HS-27A (cell line): ENCODE measurements at regions not wholly inside any gene's neighbourhood (a gene's known extent, or its start where the extent isn't known, plus 50 kb on each side); places are given as distances from the start of the nearest gene placed in this dataset.
"Not testable (repeated sequence)": the region's sequence is repeated elsewhere in the genome, so short reads cannot be mapped to it uniquely, and the experiment has no call there.

Experiments
- DNase-seq: peaks from one replicate; pipeline ENCODE4 v3.0.0-alpha.2; 2012; ENCODE audit warnings: low read depth, missing footprints

DNA sequence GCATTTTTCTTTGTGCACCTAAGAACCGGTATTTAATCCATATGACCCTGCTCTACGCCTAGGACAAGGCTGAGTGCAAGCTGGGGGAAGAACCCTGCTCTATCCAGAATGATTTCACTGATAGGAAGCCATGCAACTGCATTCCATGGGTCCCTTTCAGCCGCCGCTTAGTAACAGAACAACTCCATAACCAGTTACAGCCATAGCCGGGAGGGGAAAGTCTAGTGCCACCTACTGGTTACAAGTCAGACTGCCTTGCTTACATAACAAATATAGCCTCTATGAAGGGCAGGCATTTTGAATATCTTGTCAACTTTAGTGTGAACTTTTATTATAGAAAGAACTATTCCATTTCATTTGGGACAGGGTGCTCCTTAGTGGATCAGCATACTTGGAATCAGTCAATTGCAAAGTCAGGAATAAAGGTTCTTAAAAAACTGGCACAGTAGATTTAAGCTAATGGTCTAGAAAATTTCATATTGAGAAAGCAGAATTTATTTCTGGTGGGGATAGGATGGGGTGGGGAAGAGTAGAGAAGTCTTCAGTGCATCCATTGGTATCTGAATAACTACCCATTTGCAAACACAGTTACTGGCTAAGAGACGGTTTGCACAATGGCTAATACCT is 521.7 kb downstream of the ADRA2A start:
- DNase-seq = peak; percentile 8

DNA sequence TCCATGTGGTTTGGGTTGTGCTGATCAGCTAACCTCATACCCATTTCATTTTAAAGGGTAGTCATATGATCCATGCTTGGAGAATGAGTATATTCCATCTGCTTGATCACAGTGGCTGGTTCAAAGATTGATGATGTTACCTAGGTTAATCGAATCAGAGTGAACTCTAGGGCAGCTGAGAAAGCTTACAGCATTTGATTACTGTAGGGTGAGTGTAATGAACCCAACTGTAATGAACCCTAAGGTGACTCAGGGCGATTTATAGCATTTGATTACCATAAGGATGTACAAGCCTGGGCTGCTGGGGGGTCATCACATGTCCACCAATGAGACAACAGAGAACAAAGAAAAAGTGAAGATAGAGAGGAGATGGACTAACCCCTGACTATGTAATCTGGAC is 523.1 kb downstream of the ADRA2A start:
- no peak for DNase-seq

DNA sequence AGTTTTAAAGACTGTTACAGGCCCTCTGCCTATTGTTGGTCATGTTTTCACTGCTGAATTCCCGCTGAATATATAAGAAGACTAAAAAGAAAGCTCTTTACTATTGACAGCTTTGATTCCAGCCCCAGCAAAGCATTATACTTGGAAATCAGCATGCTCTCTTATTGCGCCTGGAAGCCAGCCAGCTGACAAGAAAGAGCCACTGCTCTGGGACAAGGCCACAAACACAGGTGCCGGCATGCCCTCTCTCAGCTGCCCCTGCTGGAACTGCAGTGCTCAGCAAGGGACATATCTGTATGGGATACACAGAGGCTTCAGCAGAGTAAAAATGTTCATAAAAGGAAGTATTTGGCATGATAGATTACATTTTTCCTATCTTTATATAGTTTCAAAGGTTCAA is 523.9 kb downstream of the ADRA2A start:
- no peak for DNase-seq

GRCh38 chr10:111612273-111612672 is 535.4 kb downstream of the ADRA2A start:
- DNase-seq = no peak

DNA sequence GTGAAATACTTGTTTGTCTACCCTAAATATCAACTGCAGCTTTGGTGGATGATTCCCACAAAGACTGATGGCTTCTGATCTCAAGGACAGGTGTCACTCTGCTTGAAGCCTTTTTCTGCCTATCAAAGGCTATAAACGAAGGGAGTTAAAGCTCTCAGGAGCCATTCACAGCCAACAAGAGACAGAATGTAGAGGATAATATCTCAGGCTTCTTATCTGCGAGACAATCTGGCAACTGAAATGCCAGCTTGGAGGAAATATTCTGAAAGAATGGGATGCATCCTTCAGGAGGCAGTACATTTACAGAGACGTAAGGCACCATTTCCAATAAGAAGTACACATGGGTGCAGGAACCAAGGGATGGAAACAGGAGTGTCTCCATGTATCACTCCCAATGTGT is 549.4 kb downstream of the GPAM start:
- DNase-seq = no peak

- no peak for DNase-seq
These were observed 537.5 kb downstream of the GPAM start for GRCh38 chr10:111646021-111646420.

GRCh38 chr10:111648046-111648445 is 535.5 kb downstream of the GPAM start:
- no peak for DNase-seq

DNA sequence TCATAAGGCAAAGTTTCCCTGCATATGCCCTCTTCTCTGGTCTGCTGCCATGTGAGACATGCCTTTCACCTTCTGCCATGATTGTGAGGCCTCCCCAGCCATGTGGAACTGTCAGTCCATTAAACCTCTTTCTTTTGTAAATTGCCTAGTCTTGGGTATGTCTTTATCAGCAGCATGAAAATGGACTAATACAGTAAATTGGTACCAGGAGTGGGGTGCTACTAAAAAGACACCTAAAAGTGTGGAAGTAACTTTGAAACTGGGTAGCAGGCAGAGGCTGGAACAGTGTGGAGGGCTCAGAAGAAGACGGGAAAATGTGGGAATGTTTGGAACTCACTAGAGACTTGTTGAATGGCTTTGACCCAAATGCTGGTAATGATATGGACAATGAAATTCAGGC is 534.5 kb downstream of the GPAM start:
- DNase-seq = not testable (repeated sequence)

DNA sequence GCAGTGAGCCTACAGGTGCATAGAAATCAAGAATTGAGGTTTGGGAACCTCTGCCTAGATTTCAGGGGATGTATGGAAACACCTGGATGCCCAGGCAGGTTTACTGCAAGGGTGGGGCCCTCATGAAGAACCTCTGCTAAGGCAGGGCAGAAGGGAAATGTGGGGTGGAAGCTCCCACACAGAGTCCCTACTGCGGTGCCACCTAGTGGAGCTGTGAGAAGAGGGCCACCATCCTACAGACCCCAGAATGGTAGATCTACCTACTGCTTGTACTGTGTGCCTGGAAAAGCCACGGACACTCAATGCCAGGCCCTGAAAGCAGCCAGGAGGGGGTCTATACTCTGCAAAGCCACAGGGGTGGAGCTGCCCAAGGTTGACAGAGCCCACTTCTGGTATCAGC is 533.5 kb downstream of the GPAM start:
- no peak for DNase-seq

DNA sequence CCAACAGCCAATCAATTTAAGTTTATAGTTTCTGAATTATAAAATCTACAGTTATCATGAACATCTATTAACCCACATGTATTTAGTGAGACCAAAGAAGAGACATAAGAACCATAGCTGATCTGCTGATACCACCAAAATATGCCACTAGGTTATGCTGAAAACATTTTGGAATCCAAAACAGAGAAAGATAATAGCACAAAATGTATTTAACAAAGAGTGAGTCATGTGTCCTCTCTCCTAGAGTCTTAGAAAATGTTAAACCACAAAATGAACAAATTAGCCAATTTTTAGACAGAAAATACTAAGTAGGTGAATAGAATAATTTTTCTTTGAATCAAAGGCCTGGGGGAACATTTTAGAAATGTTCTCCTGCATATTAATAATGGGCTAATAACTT is 527.5 kb downstream of the GPAM start:
- no peak for DNase-seq

- no peak for DNase-seq
These were observed 505.8 kb downstream of the GPAM start for GRCh38 chr10:111677759-111678158.

DNA sequence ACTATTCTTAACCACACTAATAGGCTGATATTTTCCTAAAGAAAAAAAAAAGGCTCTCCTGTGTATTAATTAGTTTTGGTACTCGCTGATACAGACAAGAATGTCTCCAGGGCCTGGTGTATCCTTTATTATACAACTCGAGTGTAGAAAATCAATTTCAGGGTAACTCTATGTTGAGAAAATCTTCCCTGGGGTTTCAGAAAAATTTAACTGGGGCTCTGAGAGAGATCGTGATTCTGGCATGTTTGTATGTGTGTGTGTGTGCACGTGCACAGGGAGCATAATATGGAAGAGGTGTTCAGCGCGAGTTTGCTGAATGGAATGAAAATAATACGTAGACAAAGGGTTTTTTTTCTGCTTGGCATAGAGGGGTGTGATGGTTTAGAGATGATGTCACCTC is 496.8 kb downstream of the GPAM start:
- no peak for DNase-seq

DNA sequence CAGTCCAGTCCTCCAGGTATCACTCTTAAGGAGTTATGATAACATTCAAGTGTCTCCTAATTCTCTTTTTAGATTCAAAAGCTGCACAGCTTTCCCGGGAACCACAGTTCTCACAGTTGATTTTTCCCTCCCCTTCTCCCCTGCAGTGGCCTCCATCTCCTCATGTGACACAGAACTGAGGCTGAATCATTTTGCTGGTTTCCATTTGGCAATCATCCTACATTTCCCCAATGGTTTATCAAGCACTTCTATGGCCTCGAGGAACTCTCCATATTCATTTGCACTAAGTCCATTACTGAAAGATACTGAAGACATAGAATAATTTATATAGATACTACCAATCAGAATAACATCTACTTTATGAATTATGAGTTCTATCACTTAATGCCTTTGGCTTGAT is 484.9 kb downstream of the GPAM start:
- DNase-seq = no peak

- no peak for DNase-seq
These were observed 479.6 kb downstream of the GPAM start for GRCh38 chr10:111703986-111704385.

DNA sequence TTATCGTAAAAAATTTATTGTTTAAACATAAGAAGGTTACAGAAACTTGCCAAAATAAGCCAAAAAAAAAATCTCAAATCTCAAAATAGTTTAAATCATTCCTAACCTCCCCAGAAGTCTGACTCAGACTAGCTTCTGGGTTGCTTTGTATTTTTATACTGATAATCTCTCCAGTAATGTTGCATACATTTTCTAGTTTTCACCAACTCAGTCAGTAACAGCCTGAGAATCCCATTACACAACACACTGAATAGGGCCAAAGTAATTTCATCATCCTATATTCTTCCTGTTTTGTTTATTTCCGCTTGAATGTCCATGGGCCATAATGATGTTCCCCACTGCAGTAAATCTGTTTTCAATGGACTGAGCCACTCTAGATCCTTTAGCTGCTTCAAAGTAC is 478.5 kb downstream of the GPAM start:
- no peak for DNase-seq

GRCh38 chr10:111706331-111706730 is 477.2 kb downstream of the GPAM start:
- DNase-seq = no peak

DNA sequence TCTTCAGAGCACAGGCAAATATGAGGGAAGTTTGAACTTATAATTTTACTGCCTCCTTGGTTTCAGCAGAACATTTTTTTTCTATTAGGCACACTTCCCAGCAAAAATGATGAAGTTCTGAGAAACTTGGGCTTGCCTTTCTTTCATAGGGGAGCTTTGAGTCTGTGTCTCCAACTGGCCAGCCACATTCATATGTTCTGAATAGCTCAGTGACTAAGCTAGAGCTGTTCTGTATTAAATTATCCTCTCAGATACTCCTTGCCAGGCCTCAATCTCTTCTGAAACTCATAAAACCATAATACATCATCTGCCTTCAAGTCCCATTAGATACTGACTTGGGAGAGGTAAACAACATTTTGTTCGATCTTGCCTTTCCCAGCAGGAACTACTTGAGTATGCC is 476.5 kb downstream of the GPAM start:
- DNase-seq = no peak

- no peak for DNase-seq
These were observed 474.0 kb downstream of the GPAM start for GRCh38 chr10:111709603-111710002.

DNA sequence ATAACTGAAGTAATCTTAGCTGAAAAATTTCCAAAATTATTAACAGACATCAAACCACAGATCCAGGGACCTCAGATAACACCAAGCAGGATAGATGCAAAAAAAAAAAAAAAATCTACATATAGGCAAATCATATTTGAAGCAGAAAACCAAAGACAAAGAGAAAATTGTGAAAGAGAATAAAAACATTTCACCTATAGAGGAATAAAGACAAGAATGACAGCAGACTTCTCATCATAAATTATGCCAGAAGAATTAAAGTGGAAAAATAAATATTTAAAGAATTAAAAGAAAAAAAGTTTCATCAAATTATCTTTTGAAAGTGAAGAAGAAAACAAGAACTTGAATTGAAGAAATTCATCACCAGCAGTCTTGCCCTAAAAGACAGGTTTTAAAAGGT is 467.5 kb downstream of the GPAM start:
- no peak for DNase-seq

DNA sequence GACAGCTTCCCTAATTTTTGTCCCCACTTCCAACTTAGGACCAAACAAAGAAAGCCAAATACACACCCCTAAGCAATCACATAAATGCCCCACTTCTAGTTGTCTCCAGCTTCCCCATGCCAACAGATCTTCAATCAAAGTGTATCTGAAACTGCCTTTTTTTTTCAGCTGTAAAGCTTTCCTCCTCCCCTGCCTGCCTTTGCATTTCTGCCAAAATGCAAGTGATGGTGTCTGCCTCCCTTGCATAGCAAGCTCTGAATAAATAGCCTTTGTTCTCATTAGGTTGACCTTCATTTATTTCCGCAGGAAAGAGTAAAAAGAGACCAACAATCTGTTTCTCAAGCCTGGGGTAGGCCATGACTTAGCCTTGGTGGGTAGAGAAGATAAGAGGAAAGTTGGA is 459.4 kb downstream of the GPAM start:
- no peak for DNase-seq

DNA sequence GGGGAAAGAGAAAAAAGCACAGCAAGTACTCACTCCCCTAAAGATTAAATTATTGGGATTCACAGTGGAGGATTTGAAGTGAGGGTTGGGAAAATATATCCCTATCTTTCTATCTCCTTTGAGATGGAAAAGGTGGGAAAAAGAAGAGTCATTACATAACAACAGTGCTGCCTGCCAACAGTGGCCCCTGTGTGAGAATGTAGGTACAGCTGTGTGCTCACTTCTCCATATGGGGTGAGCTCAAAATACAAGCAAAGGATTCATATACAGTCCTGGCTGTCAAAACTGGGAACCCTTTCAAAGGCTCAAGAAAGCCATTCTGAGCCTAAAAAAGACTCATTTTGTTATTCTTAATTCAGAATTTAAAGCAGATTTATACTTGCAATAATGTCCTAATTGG is 458.5 kb downstream of the GPAM start:
- no peak for DNase-seq

DNA sequence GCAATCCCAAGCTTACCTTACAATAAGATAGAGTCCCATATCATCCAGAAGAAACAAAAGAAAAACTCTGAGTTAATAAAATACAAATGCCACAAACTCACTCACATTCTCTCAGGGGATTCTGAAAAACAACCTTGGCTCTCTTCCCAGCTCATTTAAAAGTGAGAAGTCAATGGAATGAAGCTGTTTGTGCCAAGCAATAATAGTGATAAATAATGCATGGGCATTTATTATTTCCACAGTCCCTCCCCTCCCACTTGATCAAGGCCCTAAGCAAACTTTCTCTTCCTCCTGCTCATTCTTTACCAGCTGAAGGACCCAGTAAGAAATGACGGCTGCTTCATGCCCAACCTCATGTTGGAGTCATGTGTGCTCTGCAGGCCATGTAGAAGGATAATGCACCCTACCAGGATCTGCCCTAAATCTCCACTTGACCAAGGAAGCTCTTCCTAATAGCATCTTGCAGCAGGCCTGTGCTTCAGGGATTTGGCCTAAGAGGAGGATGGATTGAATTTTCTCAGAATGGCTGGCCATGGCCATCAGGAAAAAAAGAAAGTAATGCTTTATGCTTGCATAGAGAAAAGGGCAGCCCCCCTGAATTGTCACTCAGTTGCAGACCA is 451.3 kb downstream of the GPAM start:
- DNase-seq = no peak

- no peak for DNase-seq
These were observed 444.3 kb downstream of the GPAM start for GRCh38 chr10:111739125-111739873.

DNA sequence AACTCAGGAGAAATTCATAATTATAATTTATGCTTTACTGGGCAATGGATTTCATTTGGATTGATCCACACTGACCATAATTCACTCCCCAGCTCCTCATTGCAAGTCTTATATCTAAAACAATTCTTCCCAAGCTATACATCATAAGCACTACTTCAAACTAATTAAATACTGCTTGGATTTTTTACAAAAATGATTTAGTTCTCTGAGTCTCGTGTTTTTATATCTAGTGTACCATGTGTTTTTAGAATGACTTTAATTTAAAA is 443.8 kb downstream of the GPAM start:
- no peak for DNase-seq
